Testis (tissue), 2 donors: ENCODE measurements at regions not wholly inside any gene's neighbourhood (a gene's known extent, or its start where the extent isn't known, plus 50 kb on each side); places are given as distances from the start of the nearest gene placed in this dataset.

ENCODE experiments used
- POLR2A ChIP-seq: fragments of 450-650 bp; IDR thresholded peaks from one replicate; pipeline ENCODE4 v1.6.1; 2017; ENCODE audit warnings: antibody characterized with exemption, mild to moderate bottlenecking, moderate library complexity
- TF ChIP-seq, protein P1 (sequence below), 3 experiments: fragments of 450-650 bp in 2 of 3; fragments of 200-600 bp in 1 of 3; sonication (generic) in 1 of 3; IDR thresholded peaks; one replicate each; pipeline ENCODE4 v1.5.1; 2016 to 2019; ENCODE audit warnings: antibody characterized with exemption in 3 of 3, mild to moderate bottlenecking in 2 of 3, moderate library complexity in 1 of 3

DNA sequence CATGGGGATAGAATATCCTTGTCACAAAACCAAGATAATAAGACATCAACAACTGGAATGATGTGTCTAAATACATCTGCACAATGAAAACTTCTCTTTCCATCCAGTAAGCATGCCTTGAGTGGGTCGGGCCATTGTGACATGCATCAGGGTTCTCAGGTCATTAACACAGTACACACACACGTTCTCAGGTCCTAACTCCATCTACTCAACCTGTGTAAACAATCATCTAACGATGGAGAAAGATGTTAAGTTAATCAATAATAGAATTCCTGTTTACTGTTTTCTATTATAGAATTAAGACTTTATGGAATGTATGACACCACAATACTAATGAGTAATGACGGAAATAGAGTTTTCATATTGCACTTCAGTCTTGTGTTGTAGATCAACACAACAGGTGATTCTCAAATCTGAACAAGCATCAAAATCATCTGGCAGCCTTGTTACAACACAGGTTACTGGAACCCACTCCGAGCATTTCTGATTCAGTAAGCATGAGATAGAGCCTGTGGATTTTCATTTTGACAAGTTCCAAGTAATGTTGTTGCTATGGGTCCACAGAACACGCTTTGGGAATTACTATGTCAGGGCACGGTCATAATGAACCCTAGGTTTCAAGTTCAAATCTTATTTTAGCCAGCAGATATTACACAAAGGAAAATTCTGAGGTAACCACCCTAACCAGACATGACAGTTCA is 315.8 kb upstream of the TEX13C start:
- TF ChIP-seq POLR2A: no peak
- TF ChIP-seq, protein P1, sequence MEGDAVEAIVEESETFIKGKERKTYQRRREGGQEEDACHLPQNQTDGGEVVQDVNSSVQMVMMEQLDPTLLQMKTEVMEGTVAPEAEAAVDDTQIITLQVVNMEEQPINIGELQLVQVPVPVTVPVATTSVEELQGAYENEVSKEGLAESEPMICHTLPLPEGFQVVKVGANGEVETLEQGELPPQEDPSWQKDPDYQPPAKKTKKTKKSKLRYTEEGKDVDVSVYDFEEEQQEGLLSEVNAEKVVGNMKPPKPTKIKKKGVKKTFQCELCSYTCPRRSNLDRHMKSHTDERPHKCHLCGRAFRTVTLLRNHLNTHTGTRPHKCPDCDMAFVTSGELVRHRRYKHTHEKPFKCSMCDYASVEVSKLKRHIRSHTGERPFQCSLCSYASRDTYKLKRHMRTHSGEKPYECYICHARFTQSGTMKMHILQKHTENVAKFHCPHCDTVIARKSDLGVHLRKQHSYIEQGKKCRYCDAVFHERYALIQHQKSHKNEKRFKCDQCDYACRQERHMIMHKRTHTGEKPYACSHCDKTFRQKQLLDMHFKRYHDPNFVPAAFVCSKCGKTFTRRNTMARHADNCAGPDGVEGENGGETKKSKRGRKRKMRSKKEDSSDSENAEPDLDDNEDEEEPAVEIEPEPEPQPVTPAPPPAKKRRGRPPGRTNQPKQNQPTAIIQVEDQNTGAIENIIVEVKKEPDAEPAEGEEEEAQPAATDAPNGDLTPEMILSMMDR (IDR thresholded peaks at IDR 0.05): no peak
